ENCODE measurements at regions not wholly inside any gene's neighbourhood (a gene's known extent, or its start where the extent isn't known, plus 50 kb on each side); places are given as distances from the start of the nearest gene placed in this dataset.

DNA sequence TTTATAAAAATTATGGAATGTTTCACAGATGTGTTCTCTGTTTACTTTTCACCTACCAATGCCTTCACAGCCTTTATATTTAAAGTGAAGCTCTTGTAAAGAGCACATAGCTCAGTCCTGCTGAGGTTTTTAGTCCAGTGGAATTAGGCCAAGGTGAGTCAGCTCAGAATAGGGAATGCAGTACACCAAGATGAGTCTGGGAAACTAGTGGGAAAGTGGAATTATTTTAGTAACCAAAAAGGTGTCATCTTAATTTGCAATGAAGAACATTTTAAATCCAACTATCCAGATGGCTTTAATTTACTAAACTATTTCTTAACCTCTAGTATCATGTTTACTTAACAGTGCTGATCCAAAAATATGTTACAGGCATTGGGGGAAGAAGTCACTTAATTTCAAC lies 236.3 kb upstream of the CTBP2 start:
- DNase-seq = no peak

DNA sequence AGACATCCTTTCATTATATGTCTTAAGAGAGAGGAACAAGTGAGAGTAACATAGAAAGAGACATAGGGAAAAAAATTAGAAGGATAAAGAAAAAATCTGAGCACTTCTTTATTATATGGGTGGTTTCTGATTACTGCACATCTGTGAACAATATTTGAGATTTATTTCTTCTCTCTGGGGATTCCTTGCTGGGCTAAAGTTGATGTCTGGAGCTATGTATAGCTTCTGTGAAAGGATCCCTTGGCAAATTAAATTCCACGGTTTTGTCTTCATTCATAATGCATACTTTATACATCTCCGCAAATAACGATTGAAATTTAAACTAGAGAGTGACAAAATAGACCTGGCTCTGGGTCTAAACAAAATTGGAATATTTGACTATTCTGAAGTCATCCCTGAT lies 232.2 kb upstream of the CTBP2 start:
- DNase-seq = no peak

DNA sequence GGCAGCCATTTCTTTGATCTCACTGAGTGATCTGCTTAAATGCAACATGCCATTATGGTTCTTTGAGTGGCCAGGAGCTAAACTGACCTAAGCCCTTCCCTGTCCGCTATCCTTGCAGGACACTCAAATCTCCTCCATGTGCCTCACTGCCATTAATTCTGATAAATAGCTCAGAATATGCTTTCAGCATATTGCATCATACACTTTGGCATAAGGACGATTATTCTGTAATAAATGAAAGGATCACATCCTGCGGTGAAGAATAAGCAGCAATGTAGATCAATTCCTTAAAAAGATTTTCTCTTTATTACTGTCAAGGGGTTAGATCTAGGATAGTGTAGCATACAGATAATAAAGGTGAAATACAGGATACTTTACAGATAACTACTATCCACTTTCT lies 231.8 kb upstream of the CTBP2 start:
- DNase-seq = no peak

DNA sequence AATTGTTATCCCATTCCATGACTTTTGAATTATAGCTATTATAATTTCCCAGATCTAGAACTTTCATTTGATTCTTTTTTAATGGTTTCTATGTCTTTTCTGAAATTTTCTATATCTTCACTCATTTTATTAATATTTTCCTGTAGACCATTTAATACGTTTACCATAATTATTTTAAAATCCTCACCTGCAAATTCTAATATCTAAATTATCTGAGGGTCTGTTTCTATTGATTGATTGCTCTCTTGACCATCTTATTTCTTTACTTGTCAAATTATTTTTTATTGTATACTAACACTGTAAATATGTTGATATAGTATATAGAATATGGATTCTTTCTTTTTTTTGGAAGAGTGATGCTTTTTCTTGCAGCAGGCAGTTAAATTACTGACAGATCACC lies 229.3 kb upstream of the CTBP2 start:
- DNase-seq = no peak

DNA sequence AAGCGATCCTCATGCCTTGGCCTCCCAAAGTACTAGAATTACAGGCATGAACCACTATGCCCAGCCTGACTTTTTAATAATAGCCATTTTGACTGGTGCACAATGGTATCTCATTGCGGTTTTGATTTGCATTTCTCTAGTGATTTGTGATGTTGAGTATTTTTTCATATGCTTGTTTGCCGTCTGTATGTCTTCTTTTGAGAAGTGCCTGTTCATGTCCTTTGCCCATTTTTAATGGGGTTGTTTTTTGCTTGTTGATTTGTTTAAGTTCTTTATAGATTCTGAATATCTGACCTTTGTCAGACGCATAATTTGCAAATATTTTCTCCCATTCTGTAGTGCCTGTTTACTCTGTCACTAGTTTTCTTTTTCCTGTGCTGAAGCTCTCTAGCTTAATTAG lies 219.2 kb upstream of the CTBP2 start:
- DNase-seq = no peak

DNA sequence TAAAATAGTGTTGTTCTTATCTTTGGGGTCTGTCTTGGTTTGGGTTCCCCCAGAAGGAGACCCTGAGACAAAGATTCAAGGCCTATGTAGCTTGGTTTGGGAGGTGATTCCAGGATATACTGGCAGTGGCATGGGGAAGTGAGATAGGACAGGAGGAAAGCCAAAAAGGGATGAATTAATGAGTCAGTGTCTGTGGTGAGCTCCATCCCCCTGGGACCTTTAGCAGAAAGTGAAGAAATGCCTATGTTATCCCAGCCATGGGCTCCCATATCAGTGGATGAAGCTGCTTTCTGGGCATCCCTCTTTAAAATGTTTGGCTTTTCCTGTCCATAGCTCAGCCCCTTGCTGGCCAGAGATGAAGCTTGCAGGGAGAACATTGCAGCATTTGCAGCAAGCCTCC lies 217.0 kb upstream of the CTBP2 start:
- no peak for DNase-seq

DNA sequence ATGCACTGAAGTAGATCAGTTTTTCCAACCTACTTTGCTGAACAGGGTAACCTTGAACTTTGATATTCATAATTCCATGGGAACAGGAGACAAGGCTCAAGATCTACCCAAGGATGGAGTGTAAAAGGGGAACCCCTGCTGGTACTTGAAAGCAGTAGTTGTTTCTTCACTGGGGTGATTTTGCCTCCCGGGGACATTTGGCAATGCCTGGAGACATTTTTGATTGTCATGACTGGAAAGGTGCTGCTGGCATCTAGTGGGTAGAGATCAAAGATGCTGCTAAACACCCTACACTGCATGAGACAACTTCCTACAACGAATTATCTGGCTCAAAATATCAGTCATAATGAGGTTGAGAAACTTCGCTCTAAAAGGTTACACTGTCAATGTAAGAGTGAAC lies 214.8 kb upstream of the CTBP2 start:
- no peak for DNase-seq

DNA sequence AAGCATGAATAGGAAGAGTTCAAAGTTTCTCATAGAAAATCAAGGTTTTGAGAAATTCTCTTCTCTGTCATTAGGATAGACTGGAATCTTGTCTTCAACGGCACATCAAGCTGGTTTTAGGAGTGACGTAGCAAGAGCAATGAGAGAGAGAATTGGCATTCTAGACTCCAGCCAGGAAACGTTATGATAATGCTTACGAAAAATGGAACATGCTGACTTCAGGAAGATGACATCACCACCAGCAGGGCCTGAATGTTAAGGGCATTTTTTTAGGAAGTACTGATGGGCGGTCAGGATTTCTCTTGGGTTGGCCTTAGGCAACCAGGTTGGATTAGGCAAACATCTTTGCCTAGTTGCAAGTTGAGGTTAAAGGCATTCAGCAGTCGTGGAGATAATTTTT lies 213.2 kb upstream of the CTBP2 start:
- no peak for DNase-seq

DNA sequence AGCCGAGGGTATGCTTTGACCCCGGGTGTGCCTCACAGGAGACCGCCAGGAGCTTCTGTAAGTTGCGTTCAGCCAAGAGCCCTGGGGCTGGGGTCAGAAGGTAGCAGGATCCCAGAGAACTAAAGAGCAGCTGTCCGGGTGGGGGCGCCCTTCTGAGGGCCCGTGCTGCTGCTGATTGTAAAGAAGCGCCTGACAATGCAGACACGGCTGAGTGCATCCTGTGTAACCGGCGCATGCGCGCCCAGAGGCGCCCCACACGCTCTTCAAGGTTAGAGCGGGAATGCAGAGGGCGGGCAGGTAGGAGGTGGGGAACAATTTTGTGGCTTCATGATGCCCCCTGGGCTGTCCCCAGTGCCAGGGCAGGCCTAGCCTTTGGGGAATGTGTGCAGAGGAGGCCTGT lies 210.2 kb upstream of the CTBP2 start:
- DNase-seq = no peak

DNA sequence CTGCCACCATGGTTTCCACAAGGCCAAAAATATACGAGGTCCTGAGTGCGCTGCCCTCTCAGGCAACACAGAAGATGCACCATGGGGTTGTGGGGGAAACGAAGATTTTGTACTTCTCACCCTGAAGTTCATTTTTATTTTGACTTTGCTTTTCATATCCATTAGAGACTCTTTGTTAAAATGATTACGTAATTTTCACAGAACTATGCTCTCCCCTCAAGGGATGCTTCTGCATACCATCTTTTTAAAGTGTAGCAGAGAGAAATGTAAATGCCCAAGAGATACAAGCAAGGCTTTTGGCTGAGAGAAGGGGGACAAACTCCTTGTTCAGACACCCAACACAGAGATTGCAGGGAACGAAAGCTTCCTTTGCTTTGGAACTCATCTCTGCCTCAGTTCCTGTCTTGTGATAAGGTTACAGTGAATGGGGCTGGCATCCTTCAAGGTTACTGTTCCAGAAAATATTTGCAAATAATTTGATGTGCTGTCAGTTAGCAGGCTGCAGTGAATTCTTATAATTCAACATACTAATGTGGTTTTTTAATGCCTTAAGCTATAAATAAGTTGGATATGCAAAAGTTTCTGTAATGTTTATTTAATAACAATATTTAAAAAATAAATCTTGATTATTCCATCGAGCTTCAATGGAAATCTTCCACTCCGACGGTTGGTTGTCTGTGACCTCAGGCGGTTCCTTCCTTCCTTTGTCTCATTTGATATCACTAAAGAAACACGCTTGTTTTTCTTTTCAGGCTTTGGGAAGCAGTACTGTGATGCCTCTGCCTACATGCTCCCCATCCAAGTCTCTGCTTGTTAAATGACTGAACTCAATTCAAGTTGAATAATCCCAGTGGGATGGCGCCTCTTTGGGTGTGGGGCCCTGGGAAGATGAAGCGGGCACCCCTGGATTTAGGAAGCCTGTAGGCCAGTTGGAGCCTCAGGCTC lies 209.3 kb upstream of the CTBP2 start:
- no peak for DNase-seq

DNA sequence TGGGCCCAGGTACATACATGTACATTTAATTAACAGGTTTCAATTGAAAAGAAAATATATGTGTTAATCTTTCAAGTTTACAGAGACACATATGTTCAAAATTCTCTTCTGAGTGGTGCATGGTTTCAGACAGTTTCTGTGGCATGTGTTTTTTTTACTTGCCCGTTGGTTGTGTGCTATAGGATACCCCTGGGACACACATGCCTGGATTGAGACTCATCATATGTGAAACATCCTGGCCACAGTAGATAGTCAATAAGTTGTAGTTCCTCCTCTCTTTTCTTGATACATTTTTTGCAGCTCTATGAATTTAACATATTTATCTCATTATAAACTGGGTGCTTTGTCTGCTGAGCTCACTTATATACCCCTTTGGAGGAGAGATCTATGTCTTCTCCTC lies 207.8 kb upstream of the CTBP2 start:
- no peak for DNase-seq

DNA sequence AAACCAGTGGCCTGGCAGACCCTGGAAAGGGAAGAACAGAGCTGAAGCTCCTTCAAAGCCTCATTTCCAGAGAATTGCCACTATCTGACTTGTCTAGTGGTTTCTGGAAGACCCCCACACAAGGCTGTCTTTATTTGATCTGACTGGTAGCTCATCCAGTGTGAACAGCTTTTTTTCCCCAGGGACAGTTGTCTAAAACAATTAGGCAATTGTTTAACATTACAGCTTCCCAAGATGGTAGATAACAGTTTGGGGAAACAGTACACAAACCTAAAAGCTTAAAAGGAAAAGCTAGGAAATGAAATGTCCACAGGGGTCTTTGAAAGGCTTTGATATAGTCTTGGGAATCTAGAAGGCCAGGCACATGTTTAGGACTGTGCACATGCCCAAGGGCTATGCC lies 203.4 kb upstream of the CTBP2 start:
- no peak for DNase-seq

DNA sequence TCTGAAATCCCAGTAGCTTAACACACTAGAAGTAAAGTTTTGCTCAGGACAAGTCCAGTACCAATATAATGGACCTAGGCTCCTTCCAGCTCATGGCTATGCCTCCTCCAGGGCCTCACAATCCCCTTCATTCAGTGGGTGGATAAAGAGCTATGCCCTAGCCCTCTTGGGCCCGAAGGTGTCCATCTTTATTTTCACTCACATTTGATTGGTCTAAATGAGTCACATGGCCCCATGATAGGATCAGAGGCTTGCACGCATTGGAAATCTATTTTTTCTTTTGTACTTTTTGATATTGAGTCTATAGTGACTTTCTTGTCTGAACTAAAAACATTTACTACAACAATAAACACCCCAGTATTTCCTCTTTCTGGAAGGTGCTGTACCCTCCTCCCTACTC lies 202.6 kb upstream of the CTBP2 start:
- DNase-seq = no peak

DNA sequence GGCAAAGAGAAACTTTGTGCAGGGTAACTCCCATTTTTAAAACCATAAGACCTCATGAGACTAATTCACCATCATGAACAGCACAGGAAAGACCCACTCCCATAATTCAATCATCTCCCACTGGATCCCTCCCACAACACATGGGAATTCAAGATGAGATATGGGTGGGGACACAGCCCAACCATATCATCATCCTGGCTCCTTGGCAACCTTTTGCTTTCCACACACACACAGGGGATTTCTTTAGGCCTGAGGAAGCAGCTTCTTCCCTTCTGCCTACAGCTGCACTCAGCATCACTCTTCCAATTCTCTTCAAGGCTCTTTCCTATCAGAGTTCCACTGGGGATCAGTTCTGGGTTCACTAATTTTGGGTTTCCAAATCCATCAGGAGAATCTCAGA lies 199.0 kb upstream of the CTBP2 start:
- DNase-seq = no peak

DNA sequence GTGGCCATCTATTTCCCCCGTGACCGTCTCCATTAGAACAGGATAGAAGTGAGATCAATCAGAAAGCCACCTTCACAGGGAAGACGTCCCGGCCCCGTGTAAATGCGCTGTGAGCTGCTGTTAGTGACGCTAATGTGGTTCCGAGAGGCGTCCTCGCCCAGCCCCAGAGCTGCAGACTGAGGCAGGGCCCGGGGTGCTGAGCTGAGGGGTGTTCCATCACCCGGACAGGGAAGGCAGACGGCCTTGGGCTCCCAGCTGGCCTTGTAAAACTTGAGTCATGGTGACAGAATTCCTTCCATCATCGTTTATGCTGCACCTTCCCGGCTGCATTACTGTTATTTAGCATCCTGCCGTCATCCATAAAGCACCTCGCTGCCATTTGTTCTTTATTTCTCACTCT lies 195.3 kb upstream of the CTBP2 start:
- DNase-seq = no peak

DNA sequence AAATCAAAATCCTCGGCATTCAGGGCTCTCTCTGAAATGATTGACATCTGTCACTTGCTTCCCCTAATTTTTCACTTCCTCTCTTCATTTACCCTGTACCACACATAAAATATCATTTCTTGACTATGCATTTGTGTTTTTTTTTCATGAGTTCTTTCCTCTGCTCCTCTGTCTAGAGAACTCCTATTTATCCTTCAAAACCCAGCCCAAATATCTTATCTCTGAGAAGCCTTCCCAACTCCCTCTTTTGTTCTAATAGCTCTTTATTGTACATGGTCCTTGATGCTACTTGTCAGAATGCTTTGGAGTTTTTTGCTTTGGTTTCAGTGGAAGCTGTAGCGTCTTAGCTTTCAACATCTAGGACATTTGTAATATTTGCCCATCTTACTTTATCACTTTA lies 190.2 kb upstream of the CTBP2 start:
- DNase-seq = no peak

DNA sequence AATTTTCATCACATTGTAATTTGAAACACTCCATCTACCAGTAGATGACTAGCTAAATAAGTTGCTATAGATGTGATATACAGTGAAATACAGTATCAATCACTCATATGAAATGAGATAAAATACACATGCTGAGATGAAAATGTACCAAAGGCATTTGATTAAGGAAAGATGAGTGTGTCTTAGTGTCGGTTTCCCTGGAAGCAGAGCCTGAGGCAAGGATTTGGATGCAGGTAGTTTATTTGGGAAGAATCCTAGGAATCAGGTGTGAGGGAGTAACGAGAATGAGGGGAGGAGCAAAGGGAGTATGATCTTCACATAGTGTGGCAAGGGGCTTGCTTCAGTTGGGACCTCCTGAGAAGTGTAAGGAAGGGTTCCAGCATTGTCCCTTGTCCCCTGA lies 188.2 kb upstream of the CTBP2 start:
- DNase-seq = no peak

DNA sequence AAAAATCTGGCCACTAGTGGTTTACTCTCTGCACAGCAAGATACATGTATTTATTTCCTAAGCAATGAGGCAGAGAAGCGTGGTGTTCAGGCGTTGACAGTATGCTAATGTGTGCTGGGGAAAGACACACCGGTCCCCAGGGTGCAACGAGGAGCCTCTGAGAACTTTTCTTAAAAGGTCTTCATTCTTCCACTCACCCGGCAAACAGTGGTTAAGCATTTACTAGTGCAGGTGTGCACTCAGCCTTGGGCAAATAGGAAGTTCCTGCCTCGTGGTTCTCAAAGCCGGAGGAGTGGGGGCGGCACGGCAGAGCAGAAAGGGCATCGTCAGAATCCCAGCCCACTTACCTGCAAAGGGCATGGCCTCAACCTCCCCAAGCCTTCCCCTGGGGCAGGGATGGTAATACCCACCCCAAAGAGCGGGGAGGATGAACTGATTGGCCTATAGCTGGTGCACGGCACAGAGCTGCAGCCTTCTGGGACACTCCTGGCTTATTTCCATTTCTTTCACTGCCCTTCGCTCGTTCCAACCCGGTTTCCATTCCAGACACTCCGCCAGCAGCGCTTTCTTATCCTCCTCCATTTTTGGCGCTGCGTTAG lies 184.3 kb upstream of the CTBP2 start:
- DNase-seq = no peak

DNA sequence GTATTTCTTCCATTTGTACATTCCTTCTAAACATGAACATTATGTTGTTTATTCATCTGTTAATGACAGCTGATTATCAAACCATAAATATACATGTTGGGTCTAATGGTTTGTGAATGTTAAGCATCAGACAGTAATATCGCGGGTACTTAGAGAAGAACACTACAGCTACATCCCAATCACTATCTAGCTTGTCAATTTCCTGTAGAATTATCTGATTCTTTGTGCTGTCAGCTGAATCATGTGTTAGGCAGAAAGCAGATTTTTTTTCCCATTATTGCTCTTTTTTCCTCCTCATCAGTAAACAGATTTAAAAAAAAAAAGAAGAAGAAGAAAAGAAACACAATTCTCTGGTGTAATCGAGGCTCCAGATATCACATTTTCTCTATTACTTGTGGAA lies 183.6 kb upstream of the CTBP2 start:
- no peak for DNase-seq

DNA sequence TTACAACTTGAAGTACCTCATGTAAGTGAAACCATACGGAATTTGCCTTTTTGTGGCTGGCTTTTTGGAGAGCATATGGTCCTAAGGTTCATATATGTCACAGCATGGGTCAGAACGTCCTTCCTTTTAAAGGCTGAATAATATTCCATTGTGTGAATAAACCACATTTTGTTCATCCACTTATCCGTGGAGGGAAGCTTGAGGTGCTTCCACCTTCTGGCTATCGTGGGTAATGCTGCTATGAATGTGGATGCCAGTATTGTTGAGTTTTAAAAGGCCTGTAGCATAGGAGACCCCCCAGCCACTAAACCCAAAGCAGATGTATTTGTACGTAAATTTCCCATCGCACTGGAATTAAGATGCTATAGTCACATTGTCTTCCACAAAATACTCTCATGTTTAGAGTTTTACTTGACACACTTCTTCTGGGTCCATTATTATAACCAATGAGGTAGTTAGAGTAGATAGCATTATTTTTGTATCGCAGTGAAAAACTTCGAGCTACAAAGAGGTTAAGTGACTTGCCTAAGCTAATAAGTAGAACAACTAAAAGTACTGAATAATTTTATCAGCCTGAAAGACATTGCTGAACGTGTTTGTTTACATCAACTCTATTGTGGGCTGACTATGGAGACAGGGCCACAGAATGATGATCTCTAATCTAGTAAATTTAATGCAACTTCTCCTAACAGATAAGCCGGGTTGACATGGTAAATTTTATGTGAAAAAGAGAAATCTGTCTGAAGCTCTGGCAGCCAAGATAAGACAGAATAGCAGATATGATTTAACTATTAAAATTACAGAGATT lies 183.0 kb upstream of the CTBP2 start:
- no peak for DNase-seq

DNA sequence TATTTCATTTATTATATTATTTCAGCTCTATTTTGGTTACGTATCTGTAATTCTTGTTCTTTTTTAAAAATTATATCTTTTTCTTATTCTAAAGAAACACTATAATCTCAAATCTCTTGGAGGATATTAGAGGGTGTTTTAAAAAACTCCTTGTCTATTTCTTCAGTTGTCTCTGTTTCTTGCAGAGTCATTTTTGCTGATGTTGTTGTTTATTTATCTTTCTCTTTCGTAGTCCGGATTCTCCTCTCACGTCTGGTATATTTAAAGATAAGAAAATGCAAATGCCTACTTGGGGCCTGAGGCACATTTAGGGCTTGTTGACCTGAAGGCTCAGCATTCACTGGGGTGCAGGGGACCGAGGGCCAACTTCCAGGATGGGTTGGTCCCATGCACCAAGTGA lies 181.2 kb upstream of the CTBP2 start:
- DNase-seq = no peak

DNA sequence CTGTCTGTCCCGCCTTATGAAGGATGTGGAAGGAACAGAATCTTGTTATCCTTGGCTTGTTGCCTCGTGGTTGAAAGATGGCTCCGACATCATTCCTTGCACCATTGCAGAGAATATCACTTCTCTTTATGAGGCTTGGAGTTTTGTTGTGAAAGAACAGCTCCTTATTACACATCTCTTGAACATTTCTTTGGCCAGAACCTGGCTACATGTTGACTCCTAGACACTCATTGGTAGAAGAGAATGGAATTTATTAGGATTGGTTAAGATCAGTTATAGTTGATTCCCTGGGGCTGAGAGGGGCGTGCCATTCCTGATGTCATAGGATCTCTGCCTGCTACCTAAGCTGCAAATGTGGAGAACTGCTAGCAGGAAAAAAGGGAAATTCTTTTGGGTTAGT lies 180.5 kb upstream of the CTBP2 start:
- DNase-seq = no peak

DNA sequence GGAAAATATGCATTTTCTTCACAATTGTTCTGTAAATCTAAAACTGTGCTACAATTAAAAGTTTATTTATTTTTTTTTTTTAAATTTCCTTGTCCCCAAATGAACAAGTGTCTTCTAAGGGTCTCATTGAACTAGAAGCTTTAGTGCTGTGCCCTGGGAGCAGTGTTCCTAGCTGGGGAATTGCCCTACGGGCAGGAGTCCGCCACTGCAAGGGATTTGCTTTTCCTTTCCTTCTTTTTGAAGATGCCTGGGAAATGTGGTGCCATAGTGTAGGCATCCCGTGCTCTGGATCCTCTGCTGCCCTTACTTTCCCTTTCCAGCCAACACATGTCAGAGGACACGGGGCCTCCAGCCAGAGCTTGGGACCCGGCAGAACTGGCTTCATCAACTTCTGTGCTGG lies 177.1 kb upstream of the CTBP2 start:
- DNase-seq = no peak

DNA sequence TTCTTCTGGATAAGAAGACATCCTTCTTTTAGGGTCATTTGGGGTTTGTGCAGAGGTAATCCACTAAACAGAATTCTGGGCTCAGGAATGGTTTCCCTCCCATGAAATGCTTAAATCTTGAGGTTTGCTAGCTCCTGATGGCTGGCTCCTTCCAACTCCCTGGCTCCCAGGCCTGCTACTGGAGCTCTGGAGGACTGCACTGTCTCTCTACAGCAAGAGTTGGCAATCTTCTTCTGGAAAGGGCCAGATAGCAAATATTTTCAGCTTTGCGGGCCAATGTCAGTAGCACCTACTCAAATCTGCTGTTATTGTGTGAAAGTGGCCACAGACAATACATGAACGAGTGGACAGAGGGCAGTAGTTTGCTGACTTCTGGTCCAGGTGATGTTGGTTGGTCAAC lies 174.2 kb upstream of the CTBP2 start:
- DNase-seq = no peak

Data from CD4-positive, alpha-beta T cell treated with Interleukin-4 for 1 hour (primary cell).